HG02588 (cell line): ENCODE measurements at regions not wholly inside any gene's neighbourhood (a gene's known extent, or its start where the extent isn't known, plus 50 kb on each side); places are given as distances from the start of the nearest gene placed in this dataset.
"Not testable (repeated sequence)": the region's sequence is repeated elsewhere in the genome, so short reads cannot be mapped to it uniquely, and the experiment has no call there.

Experiments
- ATAC-seq: cut with Tn5 transposase; IDR thresholded peaks from one replicate; pipeline ENCODE4 v1.9.1; 2021; ENCODE audit warnings: mild to moderate bottlenecking, moderate library complexity; ENCODE audit not compliant: unreplicated experiment

DNA sequence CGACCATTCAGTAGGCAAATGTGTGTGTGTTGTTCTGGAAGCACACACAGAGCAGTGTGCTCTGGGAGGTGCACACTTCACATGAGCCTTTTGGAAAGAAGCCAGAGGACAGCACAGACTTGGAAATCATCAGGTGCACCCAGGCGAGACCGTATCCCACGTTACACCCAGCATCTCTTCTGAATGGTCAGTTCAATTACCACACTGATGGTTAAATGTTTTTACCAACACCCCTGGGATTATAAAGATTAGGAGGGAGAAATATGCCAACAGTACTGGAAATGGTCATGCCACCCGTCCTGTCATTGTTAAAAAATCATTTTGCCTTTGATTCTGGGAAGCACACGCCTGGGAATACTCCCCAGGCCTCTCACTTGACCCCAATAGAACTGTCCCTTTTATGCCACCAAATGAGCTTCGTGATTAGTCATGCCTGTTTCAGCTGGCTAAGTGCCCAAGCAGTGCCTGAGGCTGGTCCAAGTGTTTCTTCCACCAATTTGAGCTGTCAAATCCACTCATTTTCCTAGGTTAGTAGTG, 183.7 kb downstream of the NRP2 start:
- ATAC-seq = no peak

GRCh38 chr2:205865056-205865455, 182.8 kb downstream of the NRP2 start:
- no peak for ATAC-seq

GRCh38 chr2:205864491-205864890, 182.2 kb downstream of the NRP2 start:
- ATAC-seq = no peak

DNA sequence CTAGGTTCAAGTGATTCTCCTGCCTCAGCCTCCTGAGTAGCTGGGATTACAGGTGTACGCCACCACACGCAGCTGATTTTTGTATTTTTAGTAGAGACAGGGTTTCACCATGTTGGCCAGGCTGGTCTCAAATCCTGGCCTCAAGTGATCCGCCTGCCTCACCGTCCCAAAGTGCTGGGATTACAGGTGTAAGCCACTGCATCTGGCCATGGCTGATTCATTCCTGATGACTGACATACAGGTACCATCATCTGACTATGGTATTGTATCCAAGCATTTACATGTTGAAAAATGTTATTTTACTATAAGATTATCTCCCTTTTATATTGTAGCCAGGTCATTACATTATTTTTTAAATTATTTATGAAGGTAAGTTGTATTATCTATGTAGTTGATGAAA, 180.5 kb downstream of the NRP2 start:
- ATAC-seq = not testable (repeated sequence)

DNA sequence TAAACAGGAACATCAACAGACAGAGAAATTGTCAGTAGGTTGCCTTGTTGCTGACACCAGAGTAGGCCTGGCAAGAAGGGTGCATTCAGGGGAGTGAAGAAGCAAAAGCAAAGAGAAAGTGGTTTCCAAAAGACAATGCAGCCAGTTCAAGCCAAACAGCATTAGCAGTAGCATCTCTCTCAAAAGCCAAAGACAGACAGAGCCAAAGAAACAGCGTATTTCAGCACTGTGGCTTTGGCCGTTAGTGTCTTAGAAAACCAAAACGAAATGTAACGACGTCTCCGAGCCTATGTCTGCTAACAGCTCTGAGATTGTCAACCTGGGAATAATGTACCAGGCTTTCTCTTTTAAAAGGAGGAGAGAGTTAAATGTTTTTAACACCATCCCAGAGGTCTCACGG, 178.6 kb downstream of the NRP2 start:
- no peak for ATAC-seq

DNA sequence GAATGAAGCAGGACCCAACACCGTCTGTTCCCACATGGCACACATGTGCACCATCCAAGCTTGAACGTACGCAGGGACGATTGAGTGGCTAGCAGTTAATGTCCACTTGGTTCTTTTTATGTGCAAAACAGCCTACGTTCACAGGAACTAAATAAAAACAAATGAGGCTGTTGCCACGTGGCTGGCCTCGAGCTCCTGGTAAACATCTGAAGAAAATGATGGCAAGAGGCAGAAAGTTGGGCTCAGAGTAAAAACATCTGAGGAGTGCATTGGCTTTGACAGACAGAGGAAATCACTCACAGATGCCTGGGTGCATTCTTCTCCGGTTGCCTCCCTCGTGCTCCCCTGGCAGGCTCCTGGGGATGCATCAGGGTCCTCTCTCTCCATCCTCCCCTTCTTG, 177.9 kb downstream of the NRP2 start:
- no peak for ATAC-seq

DNA sequence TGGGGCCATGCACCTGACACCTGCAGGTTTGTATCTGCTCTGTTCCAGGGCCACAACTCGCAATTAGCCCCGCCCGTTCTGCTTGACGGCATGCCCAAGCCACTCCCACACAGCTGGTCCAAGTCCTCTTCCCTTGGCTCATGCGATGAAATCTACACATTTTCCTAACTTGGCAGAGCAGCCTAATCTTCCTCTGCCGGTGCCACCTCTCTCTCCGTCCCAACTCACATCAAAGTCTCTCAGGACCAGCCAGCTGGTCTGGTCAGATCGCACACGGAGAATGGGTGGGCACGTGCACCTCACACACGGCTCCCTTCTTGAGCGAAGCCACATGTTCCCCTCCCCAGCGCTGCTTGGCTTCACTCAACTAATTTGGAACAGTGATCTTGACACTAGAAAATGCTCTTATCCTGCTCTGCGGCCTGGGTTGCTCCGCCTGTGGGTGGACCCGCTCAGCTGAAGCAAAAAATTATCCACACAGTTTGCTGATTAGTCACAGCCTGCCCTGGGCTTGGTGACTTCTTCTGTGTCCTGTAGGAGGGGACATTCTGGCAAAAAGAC, 176.7 kb downstream of the NRP2 start:
- ATAC-seq = peak; percentile 73

DNA sequence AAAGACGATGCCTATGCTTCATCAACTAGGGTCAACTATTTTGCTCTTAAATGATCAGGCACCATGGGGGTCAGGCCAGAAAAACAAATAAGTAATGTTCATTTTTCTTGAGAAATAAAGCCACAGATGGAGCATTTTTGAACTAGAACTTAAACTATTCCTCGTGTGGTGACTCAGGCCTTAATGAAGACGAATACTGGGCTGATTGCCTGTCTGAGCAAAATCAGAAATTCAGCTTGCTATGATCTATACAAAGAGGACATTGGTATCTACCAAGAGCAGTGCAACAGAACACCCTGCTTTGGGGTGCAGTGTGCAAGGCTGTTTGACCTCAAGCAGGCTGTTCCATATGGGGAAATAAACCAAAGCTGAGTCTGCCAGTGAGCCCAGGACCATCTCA, 176.0 kb downstream of the NRP2 start:
- ATAC-seq = no peak

- ATAC-seq = peak; percentile 72
Measured at GRCh38 chr2:205857520-205858237, 175.4 kb downstream of the NRP2 start.

DNA sequence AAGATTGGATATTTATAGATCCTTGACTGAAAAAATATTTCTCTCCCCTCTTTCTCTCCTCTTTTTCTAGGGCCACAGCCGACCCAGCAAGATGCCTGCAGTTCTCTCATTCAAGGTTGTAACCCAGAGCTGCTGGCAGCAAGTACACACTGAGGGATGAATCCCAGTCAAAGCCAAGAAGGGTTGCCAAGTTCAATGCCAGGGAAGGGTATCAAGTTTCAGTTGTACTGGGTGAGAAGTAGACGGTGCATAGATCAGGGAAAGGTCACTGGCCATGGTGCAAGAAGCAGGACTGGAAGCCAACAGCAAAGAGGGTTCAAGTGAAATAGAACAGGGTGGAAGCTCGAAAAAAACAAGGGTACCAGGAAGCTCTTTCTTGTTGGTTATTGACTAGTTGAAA, 170.2 kb downstream of the NRP2 start:
- ATAC-seq = no peak

DNA sequence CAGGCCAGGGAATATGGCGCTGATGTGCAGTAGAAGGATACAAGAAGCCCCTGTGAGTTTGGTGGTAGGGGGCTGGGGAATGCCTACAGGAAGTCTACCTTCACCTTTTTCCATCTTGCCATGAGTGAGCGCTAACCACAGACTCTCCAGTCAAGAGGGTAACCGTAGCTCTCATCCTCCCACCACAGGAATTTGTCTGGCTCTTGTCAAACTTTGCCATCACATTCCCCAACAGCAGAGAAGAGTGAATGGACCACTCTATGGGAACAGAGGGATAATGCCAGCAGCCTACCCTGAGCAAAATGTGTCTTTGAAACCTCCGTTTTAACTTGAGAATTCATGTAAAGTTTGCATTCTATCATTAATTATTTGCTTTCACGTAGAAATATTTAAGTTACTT, 168.3 kb downstream of the NRP2 start:
- no peak for ATAC-seq

- ATAC-seq = no peak
Measured at GRCh38 chr2:205850132-205850531, 167.8 kb downstream of the NRP2 start.

GRCh38 chr2:205849136-205849535, 166.8 kb downstream of the NRP2 start:
- no peak for ATAC-seq

DNA sequence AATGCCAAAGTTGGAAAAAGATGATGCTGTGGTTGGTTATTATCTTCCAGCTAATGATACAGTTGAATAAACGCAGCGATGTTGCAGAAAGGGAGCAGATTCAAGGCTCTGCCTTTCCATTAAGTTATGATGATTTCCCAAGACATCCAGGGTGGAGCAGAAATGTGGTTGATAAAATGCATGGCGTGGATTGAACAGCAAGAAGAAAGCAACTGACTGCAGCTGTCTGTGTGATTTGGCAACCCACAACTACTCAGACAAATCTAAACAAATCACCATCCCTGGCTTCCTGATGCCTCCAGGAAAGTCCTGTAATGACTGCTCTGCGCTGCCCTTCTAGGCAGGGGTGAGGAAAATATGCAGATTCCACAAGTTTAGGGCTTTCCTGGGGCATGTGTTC, 166.3 kb downstream of the NRP2 start:
- ATAC-seq = no peak
